NOMO-1 treated with DMSO at 0.1 percent for 48 hours (cell line): ENCODE measurements at regions not wholly inside any gene's neighbourhood (a gene's known extent, or its start where the extent isn't known, plus 50 kb on each side); places are given as distances from the start of the nearest gene placed in this dataset.

Experiments used
- DNase-seq: peaks from one replicate; lab custom pipeline; 2025; ENCODE audit not compliant: unreplicated experiment; lab: John Stamatoyannopoulos, UW

DNA sequence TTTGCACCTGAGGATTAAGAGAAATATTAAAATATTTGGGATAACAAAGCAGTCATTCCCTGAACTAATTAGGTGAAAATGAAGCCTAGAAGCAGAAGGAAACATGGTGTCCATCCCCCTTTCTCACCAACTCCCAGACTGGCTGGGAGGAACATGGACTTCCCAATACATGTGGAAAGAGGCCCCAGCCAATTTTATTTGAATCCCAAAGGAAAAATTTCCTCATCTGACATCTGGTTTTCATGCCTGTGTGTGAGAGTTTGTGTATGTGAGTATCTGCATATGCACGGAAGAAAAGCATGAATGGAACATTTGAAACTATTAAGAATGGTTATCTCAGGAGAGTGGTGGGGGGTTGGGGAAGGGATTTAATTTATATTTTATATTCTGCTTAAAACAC, 84.3 kb downstream of the COPS8 start:
- no peak for DNase-seq

DNA sequence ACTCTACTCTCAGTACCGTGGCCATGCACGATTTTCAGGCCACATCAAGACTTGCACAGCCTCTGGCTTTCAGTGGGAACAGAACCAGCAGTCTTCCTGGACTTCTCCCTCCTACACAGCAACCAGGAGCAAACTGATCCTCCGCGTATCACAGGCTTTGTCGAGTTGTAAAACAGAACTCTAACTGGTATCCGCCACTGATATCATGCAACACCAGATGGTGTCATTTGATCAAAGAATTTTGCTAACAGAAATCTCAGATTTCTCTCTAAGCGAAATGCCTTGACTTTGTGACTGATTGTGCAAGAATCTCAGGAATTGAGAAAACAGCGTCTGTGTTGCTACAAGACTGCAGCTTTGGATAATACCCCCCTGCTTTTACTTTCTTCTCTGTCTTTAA, 85.7 kb downstream of the COPS8 start:
- peak; percentile 26 for DNase-seq

DNA sequence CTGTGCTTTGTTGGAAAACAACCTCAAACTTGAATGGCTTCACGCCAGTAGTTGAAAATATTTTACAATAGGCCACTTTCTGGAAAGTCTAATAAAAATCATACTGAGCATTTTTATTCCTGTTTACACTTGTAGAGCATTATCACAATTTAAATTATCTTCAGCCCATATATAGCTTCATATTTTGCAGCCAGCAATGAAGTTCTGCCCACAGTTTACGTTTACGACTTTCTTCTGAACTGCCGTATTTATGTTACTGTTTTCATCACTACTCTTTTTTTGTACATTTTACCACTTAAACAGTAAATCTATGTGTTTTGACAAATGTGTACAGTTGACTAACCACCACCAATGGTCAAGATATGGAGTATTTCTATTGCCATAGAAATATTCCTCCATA, 86.2 kb downstream of the COPS8 start:
- DNase-seq, result no peak

DNA sequence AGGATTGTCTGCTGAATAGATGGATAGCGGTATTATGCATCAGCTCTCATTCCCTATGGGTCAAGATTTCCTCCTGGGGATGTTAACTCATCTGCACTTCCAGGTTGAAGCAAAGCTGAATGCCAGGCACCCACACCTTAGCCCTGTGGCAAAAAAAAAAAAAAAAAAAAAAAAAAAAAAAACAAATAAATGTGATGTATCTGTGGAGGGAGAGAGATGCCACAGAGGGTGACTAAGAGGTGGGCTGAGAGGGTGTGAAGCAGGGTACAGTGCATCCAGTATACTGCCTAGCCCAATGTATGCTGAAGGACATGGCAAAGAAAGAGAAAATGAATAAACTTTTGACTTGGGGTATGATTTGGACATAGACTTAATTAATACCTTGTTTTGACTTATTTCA, 91.4 kb downstream of the COPS8 start:
- DNase-seq, result no peak

DNA sequence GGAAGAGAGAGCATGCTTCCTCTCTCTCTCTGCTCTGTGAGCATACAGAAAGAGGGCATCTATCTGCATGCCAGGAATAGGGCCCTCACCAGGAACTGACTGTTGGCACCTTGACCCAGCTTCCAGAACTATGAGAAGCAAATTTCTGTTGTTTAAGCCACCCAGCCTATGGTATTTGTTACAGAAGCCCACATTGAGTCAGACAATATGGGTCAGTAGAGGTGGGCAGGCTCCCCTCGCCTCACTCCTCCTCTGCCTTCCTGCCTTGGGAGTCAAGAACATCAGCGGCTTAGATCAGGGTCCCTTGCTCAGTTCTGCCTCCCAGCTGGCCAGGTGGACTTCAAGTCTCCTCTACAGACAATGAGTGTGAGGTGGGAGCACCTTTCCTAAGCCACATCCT, 92.3 kb downstream of the COPS8 start:
- no peak for DNase-seq

DNA sequence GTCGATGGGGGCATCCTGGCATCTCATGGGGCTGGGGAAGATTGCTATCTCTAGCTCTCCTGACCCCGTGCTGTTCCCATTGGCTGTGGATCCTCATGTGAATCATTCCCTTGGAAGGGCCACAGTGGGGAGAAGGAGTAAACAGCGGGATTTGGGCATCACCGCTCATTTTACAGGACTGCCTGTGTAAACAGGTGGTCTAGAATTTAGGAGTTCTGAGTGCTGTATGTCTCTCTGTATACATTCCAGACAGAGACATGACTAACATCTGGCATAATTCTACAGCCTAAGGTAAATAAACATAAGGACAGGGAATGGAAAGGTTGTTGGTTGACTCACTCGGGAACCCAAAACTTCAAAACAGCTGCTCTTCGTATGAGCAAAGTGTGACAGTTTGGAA, 92.7 kb downstream of the COPS8 start:
- no peak for DNase-seq

DNA sequence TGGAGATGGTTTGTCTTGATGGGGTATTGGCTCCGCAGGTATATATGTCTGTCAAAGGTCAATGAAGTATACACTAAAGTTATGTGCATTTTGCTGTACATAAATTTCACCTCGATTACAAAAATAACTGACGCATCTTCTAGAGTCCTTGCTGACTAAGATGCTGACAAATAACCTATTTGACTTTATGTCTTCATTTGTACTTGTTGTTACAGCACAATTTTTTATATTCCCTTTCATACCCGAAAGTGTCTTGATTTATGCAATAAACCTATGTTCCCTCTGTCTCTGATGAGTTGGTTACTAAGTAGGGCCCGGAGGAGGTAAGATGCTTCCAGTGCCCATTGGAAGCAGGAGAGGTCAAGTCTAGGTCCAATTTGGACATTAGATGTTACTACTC, 93.5 kb downstream of the COPS8 start:
- DNase-seq, result no peak

DNA sequence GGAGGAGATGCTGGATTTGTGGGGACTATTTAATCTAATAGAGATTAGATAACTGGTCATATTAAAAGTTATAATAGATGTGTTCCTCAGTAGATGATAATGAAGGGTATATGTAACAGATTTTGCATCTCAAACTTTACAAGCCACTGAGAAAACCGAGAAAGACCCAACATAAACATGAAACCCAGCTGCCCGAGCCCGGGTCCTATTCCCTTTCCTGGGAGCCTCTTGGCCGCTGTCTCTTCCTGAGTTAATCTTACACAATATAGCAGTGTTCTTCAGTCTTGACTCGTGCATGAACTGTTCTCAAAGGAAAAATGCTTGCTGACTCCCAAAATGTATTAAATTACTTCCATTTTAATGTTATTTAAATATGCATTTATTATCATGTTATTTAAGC, 94.5 kb downstream of the COPS8 start:
- DNase-seq, result no peak

DNA sequence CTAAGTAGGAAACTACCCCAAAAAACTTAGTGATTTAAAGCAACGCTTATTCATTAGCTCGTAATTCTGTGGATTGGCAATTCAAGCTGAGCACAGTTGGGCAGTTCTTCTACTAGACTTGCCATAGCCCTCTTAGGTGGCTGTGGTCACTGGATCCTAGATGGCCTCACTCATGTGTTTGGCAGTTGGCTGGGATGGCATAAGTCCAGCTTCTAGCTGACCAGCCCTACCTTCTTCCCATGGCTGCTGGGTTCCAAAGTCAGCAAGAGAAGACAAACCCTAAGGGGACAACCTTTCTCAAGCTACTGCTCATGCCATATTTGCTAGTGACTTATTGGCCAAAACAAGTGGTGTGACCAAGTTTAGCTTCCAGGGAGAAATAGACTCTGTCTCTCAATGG, 95.3 kb downstream of the COPS8 start:
- no peak for DNase-seq

DNA sequence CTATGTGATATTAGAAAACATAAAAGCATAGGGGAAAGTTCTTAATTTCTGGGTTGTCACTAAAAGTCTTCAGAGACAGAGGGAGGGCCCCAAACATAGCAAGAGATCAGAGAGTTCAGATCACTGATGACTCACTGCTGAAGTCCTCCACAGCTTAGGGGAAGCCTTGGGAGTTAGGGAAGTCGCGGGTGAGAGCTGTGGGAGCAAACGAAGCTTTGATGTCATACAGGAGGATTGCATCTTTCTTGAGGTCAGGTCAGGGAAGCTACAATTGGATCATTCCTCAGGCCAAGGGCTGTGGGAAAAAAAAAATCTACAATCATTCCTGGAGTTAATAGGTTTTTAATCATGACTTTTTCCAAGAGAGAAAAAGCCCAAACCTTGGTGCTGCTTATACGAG, 96.2 kb downstream of the COPS8 start:
- no peak for DNase-seq

DNA sequence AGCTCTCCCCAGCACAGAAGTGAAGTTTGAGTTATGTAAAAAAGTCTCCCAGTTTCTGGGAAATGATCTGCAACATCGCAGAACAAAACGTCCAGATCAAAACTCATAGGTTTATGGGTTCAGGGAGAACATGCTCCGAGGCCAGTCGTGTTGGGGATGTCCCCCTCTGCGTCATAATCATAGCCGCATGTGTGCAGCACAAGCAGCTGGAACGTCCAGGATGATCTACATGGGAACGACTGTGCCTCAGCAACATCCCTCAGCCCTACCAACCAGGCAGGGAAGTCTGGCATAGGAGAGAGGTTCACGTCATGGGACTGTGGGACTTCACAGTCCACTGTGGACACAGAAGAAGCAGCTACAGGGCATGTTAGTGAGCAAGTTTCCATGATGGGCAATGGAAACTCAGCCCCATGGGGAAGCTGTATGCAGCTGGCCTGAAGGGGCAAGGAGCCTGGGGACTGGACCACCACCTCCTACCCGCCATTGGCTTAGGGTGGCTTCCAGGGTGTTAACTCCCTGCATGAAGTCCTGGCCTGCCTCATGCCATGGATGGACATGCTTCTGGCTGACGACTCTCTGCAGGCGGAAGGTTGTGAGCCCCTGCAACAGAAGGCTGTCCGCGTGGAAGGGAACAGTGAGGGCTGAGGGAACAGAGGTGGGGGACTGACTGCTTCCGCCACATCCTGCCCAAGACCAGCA, 96.9 kb downstream of the COPS8 start:
- no peak for DNase-seq

DNA sequence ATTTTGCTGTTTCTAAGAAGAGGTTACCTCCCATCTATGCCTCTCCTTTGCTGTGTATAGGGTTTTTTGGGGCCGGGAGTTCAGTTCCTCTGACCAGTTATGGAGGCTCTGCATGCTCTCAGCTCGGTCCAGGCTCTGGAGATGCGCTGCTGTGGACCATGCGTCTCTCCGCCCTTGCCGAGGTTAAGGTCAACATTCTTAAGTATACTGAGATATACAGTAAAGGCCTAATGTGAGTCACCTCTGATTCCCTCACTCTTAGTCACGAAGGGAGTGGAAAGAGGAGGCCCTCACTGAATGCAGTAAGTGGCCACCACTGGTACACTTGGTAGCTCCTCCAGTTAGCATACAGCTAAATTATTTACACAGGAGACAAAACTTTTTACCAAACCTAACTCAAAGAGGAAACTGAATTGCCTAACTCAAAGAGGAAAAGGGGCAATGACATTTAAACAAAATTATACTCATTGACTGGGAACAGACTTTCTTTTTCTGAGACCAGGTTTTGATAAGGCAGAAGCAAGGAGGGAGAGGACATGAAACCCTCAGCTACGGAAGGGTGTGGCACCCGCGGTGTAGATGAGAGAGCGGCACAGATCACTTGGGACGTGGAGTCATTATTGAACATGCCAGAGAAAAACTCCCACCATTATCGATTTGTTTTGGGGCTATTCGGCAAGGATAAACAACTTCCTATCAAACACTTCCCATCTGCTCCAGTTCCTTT, 98.7 kb downstream of the COPS8 start:
- DNase-seq, result peak; percentile 35

DNA sequence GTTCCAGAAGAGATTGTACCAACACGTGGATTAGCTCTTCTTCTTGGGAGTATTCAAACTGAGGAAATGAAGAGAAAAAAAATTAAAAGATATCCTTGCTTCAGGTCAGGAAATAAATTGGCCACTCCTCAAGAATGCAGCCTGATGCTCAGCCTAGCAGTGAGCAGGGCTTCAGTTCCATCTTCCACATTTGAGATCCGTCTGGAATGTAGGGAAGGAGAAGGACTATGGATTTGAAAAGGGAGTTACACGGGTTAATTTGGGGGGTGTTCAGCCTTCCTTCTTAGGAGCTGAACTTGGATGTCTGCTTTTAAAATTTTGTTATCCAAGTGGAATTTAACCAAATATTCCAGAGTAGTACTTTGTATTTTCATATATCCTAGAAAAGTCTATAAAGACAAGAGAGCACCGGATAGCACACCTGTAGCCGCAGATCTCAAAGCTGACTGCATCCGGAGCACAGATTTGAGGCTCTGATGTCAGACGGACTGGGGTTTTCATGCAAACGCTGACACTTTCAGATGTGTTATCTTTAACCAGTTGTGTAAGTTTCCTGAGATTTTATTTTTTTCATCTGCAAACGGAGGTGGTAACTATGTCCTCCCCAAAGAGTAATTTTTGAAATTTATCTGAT, 99.3 kb downstream of the COPS8 start:
- DNase-seq, result no peak

DNA sequence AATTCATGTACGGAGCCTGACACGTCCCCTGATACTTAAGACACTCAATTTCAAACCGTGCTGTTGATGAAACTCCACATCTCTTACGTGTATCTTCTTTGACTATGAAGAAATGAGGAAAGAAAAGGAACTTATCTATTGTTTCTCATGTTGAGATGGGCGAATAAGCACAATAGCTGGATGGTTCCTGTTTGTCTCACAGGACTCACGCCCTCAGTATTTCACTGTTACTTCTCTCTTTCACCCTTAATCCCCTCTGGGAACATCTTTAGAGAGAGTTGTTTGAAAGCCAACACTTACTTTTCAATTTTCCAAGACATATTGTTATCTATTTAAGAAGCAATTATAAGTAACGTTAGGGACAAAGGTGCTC, 99.8 kb downstream of the COPS8 start:
- peak; percentile 39 for DNase-seq

DNA sequence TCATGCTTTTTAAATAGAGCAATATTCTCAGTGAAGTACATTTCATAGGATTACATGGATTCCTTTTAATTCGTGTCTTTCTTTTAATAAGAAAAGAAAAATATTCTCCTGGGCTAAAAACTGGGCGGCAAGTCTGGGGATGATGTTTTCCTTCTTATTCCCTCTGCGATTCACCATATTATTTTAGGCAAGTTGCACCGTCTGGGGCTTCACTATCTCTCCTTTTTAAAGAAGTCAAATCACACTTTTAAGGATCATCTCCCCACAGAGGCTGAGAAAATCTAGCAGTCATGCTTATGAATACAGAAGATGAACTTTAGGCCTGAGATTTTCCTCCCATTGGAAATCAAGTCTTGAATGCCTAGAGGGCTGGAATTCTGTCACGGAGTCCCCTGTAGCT, 104.1 kb downstream of the COPS8 start:
- DNase-seq, result no peak

DNA sequence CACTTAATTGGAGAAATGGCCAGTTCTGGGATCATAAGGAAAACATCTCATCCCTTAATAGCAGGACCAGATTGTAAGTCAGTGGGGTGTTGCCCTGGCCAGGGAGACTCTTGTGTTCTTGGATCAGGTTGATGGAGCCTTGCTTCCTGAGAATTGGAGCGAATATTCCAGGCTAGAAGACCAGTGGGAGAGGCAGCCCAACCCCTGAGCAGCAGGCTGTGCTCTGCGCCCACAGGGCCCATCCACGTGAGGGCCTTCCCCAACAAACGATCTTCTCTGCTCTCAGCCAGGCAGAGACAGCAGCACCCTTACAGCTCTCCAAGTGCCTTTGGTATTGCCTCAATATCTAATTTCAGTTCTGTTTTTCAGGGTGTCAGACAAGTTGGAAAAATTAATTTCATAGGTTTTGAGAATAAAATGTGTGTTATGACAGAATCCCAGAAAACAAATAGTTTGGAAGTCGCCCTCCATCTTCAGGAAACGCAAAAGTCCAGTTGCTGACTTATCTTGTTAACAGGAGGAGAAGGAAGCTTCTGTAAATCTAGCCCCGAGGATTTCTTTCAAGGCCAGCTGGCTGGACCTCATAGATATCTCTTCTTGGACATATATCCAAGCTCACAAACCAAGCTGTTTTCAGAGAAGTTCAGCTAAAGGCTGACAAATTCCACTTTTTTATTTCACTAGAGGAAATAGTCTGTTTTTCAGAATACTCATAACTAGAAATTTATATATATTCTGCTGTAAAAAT, 105.5 kb downstream of the COPS8 start:
- no peak for DNase-seq

DNA sequence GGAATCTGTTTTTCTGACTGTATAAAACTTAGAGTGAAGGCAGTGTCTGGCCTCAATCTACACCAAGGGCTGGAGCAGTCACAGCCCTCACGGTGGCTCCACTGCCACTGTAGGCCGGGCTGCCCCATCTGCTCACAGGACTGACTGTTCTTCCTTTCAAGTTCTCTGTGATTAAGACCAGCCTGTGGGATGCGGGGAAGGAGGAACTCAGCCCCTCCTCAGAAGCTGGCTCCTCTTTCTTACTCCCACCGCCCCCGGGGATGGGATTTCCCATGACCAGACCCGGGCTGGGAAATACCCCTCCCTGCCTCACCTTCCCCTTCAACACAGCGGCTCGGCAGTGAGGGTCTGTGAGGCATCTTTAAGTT, 106.0 kb downstream of the COPS8 start:
- DNase-seq, result no peak

DNA sequence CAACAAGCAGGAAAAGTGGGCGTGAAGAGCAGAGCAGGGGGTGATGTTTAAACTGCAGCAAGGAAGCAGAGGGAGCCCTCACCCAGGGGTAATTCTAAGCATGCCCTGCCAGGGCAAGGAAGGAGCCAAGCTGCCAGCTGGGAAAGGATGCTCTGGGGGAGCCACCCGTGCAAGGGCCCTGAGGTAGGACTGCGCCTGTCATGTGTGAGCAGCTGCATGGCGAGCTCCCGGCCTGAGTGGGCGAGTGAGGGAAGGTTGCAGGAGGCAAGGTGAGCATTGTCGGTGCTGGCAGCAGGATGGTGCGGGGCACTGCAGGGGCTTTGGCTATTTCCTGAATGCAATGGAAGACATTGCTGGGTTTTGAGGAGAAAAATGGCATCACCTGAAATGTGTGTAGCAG, 107.2 kb downstream of the COPS8 start:
- no peak for DNase-seq

DNA sequence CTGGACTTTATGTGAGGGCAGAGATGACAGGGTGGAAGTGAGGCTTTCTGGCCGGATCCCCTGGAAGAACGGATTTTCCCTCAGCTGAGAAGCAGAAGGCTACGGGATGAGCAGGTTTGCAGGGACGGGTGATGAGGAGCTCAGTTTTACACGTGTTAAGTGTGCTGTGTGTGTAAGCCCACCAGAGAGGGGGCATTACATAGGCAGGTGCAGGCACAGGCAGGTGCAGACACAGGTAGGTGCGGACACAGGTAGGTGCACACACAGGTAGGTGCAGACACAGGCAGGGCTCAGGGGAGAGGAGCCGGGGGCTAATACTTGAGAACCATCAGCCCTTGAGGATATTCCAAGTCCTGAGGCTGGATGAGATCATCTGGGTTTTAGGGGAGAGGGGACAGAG, 107.7 kb downstream of the COPS8 start:
- DNase-seq, result no peak

DNA sequence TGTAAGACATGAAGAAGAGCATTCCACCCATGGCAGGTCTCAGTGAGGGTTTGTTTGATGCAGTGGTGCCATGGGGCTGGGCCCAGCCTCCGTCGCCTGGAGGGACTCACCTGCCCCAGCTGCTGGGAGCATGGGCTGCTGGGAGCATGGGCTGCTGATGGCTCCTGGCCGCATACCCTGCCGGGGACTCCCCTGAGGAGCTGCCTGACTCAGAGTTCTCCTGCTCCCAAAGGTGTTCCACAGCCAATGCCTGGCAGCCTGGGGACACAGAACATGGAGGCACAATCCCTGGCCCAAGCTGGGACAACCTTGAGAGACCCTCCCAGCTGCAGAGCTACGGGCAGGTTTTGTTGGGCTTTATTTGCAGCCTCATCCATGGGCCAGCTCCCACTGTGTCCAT, 108.4 kb downstream of the COPS8 start:
- no peak for DNase-seq

DNA sequence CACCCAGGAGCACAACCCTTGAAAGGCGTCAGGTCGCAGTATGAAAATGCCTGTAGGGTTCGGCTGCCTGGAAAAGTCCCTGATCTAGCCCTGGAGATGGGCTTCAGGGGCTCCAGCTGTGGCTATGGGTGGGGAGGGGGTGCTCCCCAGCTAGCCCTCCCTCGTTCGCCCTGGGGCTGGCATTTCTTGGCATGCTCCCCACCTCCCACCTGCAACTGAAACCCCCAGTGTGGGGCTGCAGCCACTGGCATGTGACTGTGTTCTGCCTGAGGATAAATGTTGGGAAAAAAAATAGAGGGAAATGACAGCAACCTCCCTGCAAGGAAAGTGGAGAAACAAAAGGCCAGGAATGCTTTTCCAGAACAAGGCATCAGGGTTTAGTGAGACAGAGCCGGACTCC, 109.2 kb downstream of the COPS8 start:
- DNase-seq, result no peak
